Urothelium cell line (cell line): ENCODE measurements at regions not wholly inside any gene's neighbourhood (a gene's known extent, or its start where the extent isn't known, plus 50 kb on each side); places are given as distances from the start of the nearest gene placed in this dataset.
"Not testable (repeated sequence)": the region's sequence is repeated elsewhere in the genome, so short reads cannot be mapped to it uniquely, and the experiment has no call there.

Experiments used
- DNase-seq: peaks from one replicate; pipeline ENCODE4 v3.0.0; 2011; ENCODE audit warnings: low spot score, mixed read lengths
- FAIRE-seq: peaks from 2 replicates; lab custom pipeline; 2011; peaks lifted over from hg19 to GRCh38; lab: Jason Lieb, UNC

- FAIRE-seq, DNase-seq: not testable (repeated sequence)
These were observed 258.4 kb upstream of the GULP1 start for GRCh38 chr2:188033240-188033639.

GRCh38 chr2:188034102-188034501 lies 257.6 kb upstream of the GULP1 start:
- not testable (repeated sequence) for DNase-seq, FAIRE-seq

GRCh38 chr2:188035377-188035776 lies 256.3 kb upstream of the GULP1 start:
- FAIRE-seq: not testable (repeated sequence)

GRCh38 chr2:188036786-188037185 lies 254.9 kb upstream of the GULP1 start:
- FAIRE-seq, DNase-seq: not testable (repeated sequence)

More at GRCh38 chr2:188035377-188035776, 256.3 kb upstream of the GULP1 start:
- not testable (repeated sequence) for DNase-seq

- FAIRE-seq (no peak), DNase-seq (no peak)
These were observed 252.4 kb upstream of the GULP1 start for GRCh38 chr2:188039307-188039706.

GRCh38 chr2:188042412-188042811 lies 249.3 kb upstream of the GULP1 start:
- FAIRE-seq: no peak
- peak; percentile 4 for DNase-seq

GRCh38 chr2:188045016-188045415 lies 246.7 kb upstream of the GULP1 start:
- no peak for FAIRE-seq
- DNase-seq: no peak

- FAIRE-seq (no peak), DNase-seq (no peak)
These were observed 245.2 kb upstream of the GULP1 start for GRCh38 chr2:188046437-188046836.

GRCh38 chr2:188047735-188048134 lies 243.9 kb upstream of the GULP1 start:
- no peak for FAIRE-seq
- no peak for DNase-seq

- FAIRE-seq (no peak), DNase-seq (no peak)
These were observed 240.9 kb upstream of the GULP1 start for GRCh38 chr2:188050726-188051125.

GRCh38 chr2:188051706-188052105 lies 240.0 kb upstream of the GULP1 start:
- FAIRE-seq (no peak), DNase-seq (no peak)

GRCh38 chr2:188065386-188065785 lies 226.3 kb upstream of the GULP1 start:
- no peak for FAIRE-seq
- no peak for DNase-seq

GRCh38 chr2:188068093-188068492 lies 223.6 kb upstream of the GULP1 start:
- DNase-seq (no peak), FAIRE-seq (no peak)

- FAIRE-seq: no peak
These were observed 215.3 kb upstream of the GULP1 start for GRCh38 chr2:188076149-188077056.

GRCh38 chr2:188077757-188078156 lies 213.9 kb upstream of the GULP1 start:
- FAIRE-seq (no peak), DNase-seq (no peak)

More at GRCh38 chr2:188076149-188077056, 215.3 kb upstream of the GULP1 start:
- no peak for DNase-seq

GRCh38 chr2:188078534-188078933 lies 213.1 kb upstream of the GULP1 start:
- no peak for DNase-seq
- no peak for FAIRE-seq

- FAIRE-seq (peak; percentile 17), DNase-seq (peak; percentile 50)
These were observed 212.5 kb upstream of the GULP1 start for GRCh38 chr2:188079196-188079595.

- FAIRE-seq (no peak), DNase-seq (no peak)
These were observed 206.3 kb upstream of the GULP1 start for GRCh38 chr2:188085421-188085820.

GRCh38 chr2:188089901-188090300 lies 201.8 kb upstream of the GULP1 start:
- no peak for DNase-seq
- FAIRE-seq: no peak

GRCh38 chr2:188091220-188091619 lies 200.5 kb upstream of the GULP1 start:
- DNase-seq (no peak), FAIRE-seq (no peak)

GRCh38 chr2:188092734-188093133 lies 198.9 kb upstream of the GULP1 start:
- FAIRE-seq (no peak), DNase-seq (no peak)

- DNase-seq (no peak), FAIRE-seq (no peak)
These were observed 194.8 kb upstream of the GULP1 start for GRCh38 chr2:188096910-188097309.
